MM.1S (cell line): ENCODE measurements at regions not wholly inside any gene's neighbourhood (a gene's known extent, or its start where the extent isn't known, plus 50 kb on each side); places are given as distances from the start of the nearest gene placed in this dataset.

Experiments used
- EZH2 ChIP-seq: fragments of 300-600 bp; sonication (generic); optimal IDR thresholded peaks from 2 replicates; pipeline ENCODE3; 2017; ENCODE audit warnings: low read depth, mild to moderate bottlenecking, antibody characterized with exemption, low read length, mixed read lengths
- EZH2phosphoT487 ChIP-seq: fragments of 300-600 bp; sonication (generic); IDR thresholded peaks from 2 replicates; pipeline ENCODE4 v1.6.1; 2018; ENCODE audit warnings: antibody characterized with exemption, low read length
- TF ChIP-seq, protein P1 (sequence below): fragments of 300-600 bp; sonication (generic); IDR thresholded peaks from 2 replicates; pipeline ENCODE4 v1.5.1; 2016; ENCODE audit warnings: antibody characterized with exemption, low read length, mixed read lengths

DNA sequence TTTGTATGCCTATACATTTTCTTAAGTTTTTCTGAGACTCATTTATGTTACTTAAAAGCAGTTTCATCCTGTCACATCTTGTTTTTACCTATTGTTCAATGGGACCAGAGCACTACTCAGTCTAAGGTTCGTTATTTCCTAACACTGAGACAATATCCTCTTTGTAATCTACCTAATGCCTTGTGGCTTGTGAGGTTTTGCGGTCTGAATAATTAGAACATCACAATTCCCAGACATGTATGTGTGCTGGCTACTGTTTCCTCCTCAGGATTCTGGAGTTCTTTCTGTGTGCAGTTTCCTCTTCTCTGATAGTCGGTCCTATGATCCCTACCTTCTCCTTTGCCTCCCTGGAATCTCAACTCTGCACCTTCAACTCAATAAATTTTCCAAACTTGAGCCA, 620.2 kb downstream of the ANKRD7 start:
- TF ChIP-seq, protein P1, sequence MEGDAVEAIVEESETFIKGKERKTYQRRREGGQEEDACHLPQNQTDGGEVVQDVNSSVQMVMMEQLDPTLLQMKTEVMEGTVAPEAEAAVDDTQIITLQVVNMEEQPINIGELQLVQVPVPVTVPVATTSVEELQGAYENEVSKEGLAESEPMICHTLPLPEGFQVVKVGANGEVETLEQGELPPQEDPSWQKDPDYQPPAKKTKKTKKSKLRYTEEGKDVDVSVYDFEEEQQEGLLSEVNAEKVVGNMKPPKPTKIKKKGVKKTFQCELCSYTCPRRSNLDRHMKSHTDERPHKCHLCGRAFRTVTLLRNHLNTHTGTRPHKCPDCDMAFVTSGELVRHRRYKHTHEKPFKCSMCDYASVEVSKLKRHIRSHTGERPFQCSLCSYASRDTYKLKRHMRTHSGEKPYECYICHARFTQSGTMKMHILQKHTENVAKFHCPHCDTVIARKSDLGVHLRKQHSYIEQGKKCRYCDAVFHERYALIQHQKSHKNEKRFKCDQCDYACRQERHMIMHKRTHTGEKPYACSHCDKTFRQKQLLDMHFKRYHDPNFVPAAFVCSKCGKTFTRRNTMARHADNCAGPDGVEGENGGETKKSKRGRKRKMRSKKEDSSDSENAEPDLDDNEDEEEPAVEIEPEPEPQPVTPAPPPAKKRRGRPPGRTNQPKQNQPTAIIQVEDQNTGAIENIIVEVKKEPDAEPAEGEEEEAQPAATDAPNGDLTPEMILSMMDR: no peak
- TF ChIP-seq EZH2 (no peak), EZH2phosphoT487 (no peak)
